GM23248 (cell line): ENCODE measurements at regions not wholly inside any gene's neighbourhood (a gene's known extent, or its start where the extent isn't known, plus 50 kb on each side); places are given as distances from the start of the nearest gene placed in this dataset.

Experiments
- DNase-seq: peaks from one replicate; pipeline ENCODE4 v3.0.0-alpha.2; 2015
- H2AFZ ChIP-seq: fragments of 200-600 bp; sonication (generic); 2 replicates; pipeline ENCODE4 v1.6.1; 2016; ENCODE audit warnings: antibody characterized with exemption
- H3F3A ChIP-seq: fragments of 200-600 bp; sonication (generic); 2 replicates; pipeline ENCODE4 v1.6.1; 2016; ENCODE audit warnings: mild to moderate bottlenecking, antibody characterized with exemption, mixed run types; ENCODE audit not compliant: insufficient read depth
- H3K27ac ChIP-seq: fragments of 200-600 bp; sonication (generic); 2 replicates; pipeline ENCODE4 v1.5.1; 2016; ENCODE audit warnings: mild to moderate bottlenecking
- H3K27me3 ChIP-seq: fragments of 200-600 bp; sonication (generic); replicated peaks from 2 replicates; pipeline ENCODE4 v1.6.1; 2016; ENCODE audit warnings: mild to moderate bottlenecking; ENCODE audit not compliant: insufficient read depth
- H3K36me3 ChIP-seq: fragments of 200-600 bp; sonication (generic); 2 replicates; pipeline ENCODE4 v1.6.1; 2016; ENCODE audit warnings: low read depth, mild to moderate bottlenecking
- H3K4me1 ChIP-seq: fragments of 200-600 bp; sonication (generic); 2 replicates; pipeline ENCODE4 v1.6.1; 2016; ENCODE audit warnings: mild to moderate bottlenecking; ENCODE audit not compliant: insufficient read depth
- H3K4me2 ChIP-seq: fragments of 200-600 bp; sonication (generic); one replicate; pipeline ENCODE4 v1.6.1; 2016; ENCODE audit warnings: mild to moderate bottlenecking; ENCODE audit not compliant: unreplicated experiment
- H3K4me3 ChIP-seq: fragments of 200-600 bp; sonication (generic); 2 replicates; pipeline ENCODE4 v1.5.1; 2016; ENCODE audit warnings: mild to moderate bottlenecking
- H3K79me2 ChIP-seq: fragments of 200-600 bp; sonication (generic); 2 replicates; pipeline ENCODE4 v1.6.1; 2016; ENCODE audit warnings: mild to moderate bottlenecking; ENCODE audit not compliant: insufficient read depth
- H3K9ac ChIP-seq: fragments of 200-600 bp; sonication (generic); 2 replicates; pipeline ENCODE4 v1.6.1; 2016; ENCODE audit warnings: mild to moderate bottlenecking
- H3K9me2 ChIP-seq: fragments of 200-600 bp; sonication (generic); 2 replicates; pipeline ENCODE4 v1.6.1; 2016; ENCODE audit warnings: mixed run types, mild to moderate bottlenecking, moderate library complexity; ENCODE audit not compliant: insufficient read depth
- H3K9me3 ChIP-seq: fragments of 200-600 bp; sonication (generic); one replicate; pipeline ENCODE4 v1.6.1; 2017; ENCODE audit warnings: low read depth
- H4K20me1 ChIP-seq: fragments of 200-600 bp; sonication (generic); 2 replicates; pipeline ENCODE4 v1.6.0; 2016; ENCODE audit not compliant: insufficient read depth
- EZH2 ChIP-seq: fragments of 200-600 bp; sonication (generic); IDR thresholded peaks from 2 replicates; pipeline ENCODE4 v1.6.1; 2018; ENCODE audit warnings: antibody characterized with exemption, mild to moderate bottlenecking; ENCODE audit not compliant: insufficient read depth, poor library complexity, severe bottlenecking
- EZH2phosphoT487 ChIP-seq: fragments of 200-600 bp; sonication (generic); IDR thresholded peaks from 2 replicates; pipeline ENCODE4 v1.6.1; 2018; ENCODE audit warnings: antibody characterized with exemption, moderate library complexity, mild to moderate bottlenecking, low read depth; ENCODE audit not compliant: insufficient read depth
- WGBS, 2 experiments: methylation state at CpG; one replicate each; pipeline ENCODE4 v1.1.6; 2015 to 2017; ENCODE audit warnings: low lambda C conversion rate in 2 of 2, low coverage in 1 of 2; ENCODE audit errors: missing lambda C conversion rate in 2 of 2; 5-methylcytosine and 5-hydroxymethylcytosine counted together
- in situ Hi-C: fragments of 300-500 bp; cut with MboI; formaldehyde crosslinking; loops from 2 replicates; pipeline ENCODE4 v1.15.0; 2020

- Histone ChIP-seq H3K79me2 (no peaks in the 10 kb centered on the region), H3F3A (no peaks in the 10 kb centered on the region), H3K27ac (no peak overlapping the region), H4K20me1 (no peaks in the 10 kb centered on the region), H3K9me3 (no peaks in the 10 kb centered on the region), H2AFZ (no peak overlapping the region), H3K27me3 (no peaks in the 10 kb centered on the region), H3K4me1 (no peaks in the 10 kb centered on the region), H3K9ac (no peak overlapping the region), H3K9me2 (no peaks in the 10 kb centered on the region), H3K4me2 (no peak overlapping the region), H3K36me3 (no peaks in the 10 kb centered on the region), H3K4me3 (no peak overlapping the region)
- peak; percentile 5 for DNase-seq
- no peak for TF ChIP-seq EZH2
- TF ChIP-seq EZH2phosphoT487: no peak
- WGBS, 2 experiments: 19 to 22% methylated on average over 1 of the region's 1 CpG
- in situ Hi-C loops: no loop called here
Observed at GRCh38 chr1:82177192-82177591, 376.5 kb downstream of the ADGRL2 start.

DNA sequence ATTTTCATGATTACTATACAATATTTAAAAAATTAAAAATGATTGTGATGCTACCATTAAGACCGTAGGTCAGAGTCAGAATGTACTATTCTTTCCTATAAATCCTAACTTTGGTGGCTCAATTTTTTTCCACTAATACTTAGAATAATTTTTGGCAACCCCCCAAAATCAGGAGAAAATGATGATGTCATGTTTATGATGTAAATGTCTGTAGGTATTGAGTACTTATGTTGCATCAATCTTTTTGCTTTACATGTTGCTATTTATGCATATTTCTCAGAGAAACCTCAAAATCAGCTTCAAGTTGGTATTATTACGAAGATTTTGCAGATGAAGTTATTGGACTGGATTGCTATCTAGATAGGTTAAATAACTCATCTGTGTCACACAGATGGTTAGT, 371.2 kb downstream of the ADGRL2 start:
- H3K9ac ChIP-seq: no peak overlapping the region
- no peaks in the 10 kb centered on the region for H3F3A ChIP-seq
- no peak overlapping the region for H3K4me3 ChIP-seq
- H4K20me1 ChIP-seq: no peaks in the 10 kb centered on the region
- H3K27ac ChIP-seq: no peak overlapping the region
- DNase-seq: no peak
- no peaks in the 10 kb centered on the region for H3K36me3 ChIP-seq
- TF ChIP-seq EZH2 (no peak), EZH2phosphoT487 (no peak)
- in situ Hi-C loops: no loop called here
- no peak overlapping the region for H2AFZ ChIP-seq
- no peak overlapping the region for H3K4me2 ChIP-seq
- no peaks in the 10 kb centered on the region for H3K79me2 ChIP-seq
- no peaks in the 10 kb centered on the region for H3K9me2 ChIP-seq
- H3K27me3 ChIP-seq: no peaks in the 10 kb centered on the region
- WGBS, 2 experiments: 52 to 72% methylated on average over 2 of the region's 2 CpGs
- H3K4me1 ChIP-seq: no peaks in the 10 kb centered on the region
- H3K9me3 ChIP-seq: no peaks in the 10 kb centered on the region

DNA sequence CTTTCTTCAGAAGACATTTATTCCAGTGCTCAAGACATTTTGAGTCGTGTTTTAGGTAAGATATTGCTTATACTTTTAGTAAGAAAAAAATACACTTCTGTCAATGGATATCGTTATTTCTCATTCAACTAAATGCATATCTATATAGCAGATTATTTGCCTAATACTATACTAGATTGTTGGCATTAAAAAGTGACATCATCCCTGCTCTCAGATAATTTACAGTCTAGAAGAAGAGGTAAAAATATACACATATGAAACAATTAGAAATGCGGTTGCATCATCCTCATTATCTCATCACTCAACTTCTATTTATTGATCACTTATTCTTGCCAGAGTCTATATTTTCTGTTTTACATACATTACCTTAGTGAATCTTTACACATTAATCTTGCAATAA, 367.7 kb downstream of the ADGRL2 start:
- H3F3A ChIP-seq: no peaks in the 10 kb centered on the region
- no peak overlapping the region for H3K4me2 ChIP-seq
- no peaks in the 10 kb centered on the region for H3K9me2 ChIP-seq
- TF ChIP-seq EZH2: no peak
- no peak for TF ChIP-seq EZH2phosphoT487
- no peaks in the 10 kb centered on the region for H3K9me3 ChIP-seq
- DNase-seq: no peak
- no peaks in the 10 kb centered on the region for H3K27me3 ChIP-seq
- no peak overlapping the region for H2AFZ ChIP-seq
- H3K9ac ChIP-seq: no peak overlapping the region
- H3K4me3 ChIP-seq: no peak overlapping the region
- H3K36me3 ChIP-seq: no peaks in the 10 kb centered on the region
- WGBS, 2 experiments: 52 to 64% methylated on average over 3 of the region's 3 CpGs
- H3K27ac ChIP-seq: no peak overlapping the region
- in situ Hi-C loops: no loop called here
- no peaks in the 10 kb centered on the region for H4K20me1 ChIP-seq
- H3K79me2 ChIP-seq: no peaks in the 10 kb centered on the region
- no peaks in the 10 kb centered on the region for H3K4me1 ChIP-seq

DNA sequence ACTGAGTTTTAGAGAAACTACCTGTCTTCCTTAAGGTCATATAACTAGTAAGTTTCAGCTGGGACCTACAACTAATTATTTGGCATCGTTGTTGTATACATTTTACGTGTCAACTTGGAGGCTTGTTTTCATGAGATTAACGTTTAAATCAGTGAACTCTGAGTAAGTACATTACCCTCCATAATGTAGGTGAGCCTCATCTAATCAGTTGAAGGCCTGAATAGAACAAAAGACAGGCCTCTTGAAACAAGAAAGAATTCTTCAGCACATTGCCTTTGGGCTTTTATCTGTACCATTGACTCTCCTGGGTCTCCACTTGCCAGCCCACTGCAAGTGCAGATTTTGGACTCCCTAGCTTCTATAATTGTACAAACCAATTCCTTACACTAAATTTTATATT, 364.6 kb downstream of the ADGRL2 start:
- H2AFZ ChIP-seq: no peak overlapping the region
- 64 to 69% methylated on average over 3 of the region's 3 CpGs for WGBS, 2 experiments

More for the DNA sequence above, 364.6 kb downstream of the ADGRL2 start:
- Histone ChIP-seq H3K4me2 (no peak overlapping the region), H3K27ac (no peak overlapping the region), H3K9me2 (no peaks in the 10 kb centered on the region), H3K4me1 (no peaks in the 10 kb centered on the region), H3K36me3 (no peaks in the 10 kb centered on the region), H3K79me2 (no peaks in the 10 kb centered on the region), H3K9me3 (no peaks in the 10 kb centered on the region), H4K20me1 (no peaks in the 10 kb centered on the region), H3F3A (no peaks in the 10 kb centered on the region), H3K4me3 (no peak overlapping the region), H3K27me3 (no peaks in the 10 kb centered on the region; the same call in 1 of the 2 replicates), H3K9ac (no peak overlapping the region)
- DNase-seq: no peak
- TF ChIP-seq EZH2phosphoT487 (no peak), EZH2 (no peak)
- in situ Hi-C loops: no loop called here
